Caco-2 (cell line): ENCODE measurements at regions not wholly inside any gene's neighbourhood (a gene's known extent, or its start where the extent isn't known, plus 50 kb on each side); places are given as distances from the start of the nearest gene placed in this dataset.
"Not testable (repeated sequence)": the region's sequence is repeated elsewhere in the genome, so short reads cannot be mapped to it uniquely, and the experiment has no call there.

ENCODE experiments used
- BruUV-seq: library from RNA; stranded (reverse); fragments of 400-500 nt; replicated peaks from 2 replicates; lab custom pipeline; 2021; lab: Mats Ljungman, UMichigan
- CTCF ChIA-PET: fragments of 300-600 bp; sonication (Branson Sonifier 250); formaldehyde crosslinking; loops from one replicate; lab custom pipeline; 2022; ENCODE audit warnings: antibody characterized with exemption; lab: Charles Lee
- POLR2A ChIA-PET: fragments of 300-600 bp; sonication (Branson Sonifier 250); formaldehyde crosslinking; loops from one replicate; lab custom pipeline; 2022; ENCODE audit warnings: antibody characterized with exemption; lab: Charles Lee
- DNase-seq, 2 experiments: peaks; one replicate each; pipeline versions ENCODE4 v3.0.0 to v3.0.0-alpha.2; 2020 to 2022
- H3K27me3 ChIP-seq: replicated peaks from 2 replicates; pipeline ENCODE4 v1.6.0; 2011; ENCODE audit warnings: low read length; ENCODE audit not compliant: control insufficient read depth, insufficient read depth
- H3K36me3 ChIP-seq: 2 replicates; pipeline ENCODE4 v1.5.1; 2011; ENCODE audit warnings: low read length; ENCODE audit not compliant: control insufficient read depth, insufficient read depth
- H3K4me1 ChIP-seq: fragments of 250-450 bp; sonication (Bioruptor Pico); 2 replicates; pipeline ENCODE4 v1.5.1; 2020; ENCODE audit warnings: mild to moderate bottlenecking
- H3K4me3 ChIP-seq: 2 replicates; pipeline ENCODE4 v1.5.1; 2011; ENCODE audit warnings: low read depth, mild to moderate bottlenecking, control low read depth, low read length
- H3K9me3 ChIP-seq: fragments of 250-450 bp; sonication (Bioruptor Pico); 2 replicates; pipeline ENCODE4 v1.5.1; 2020; ENCODE audit warnings: mild to moderate bottlenecking, moderate library complexity
- H3K27ac Mint-ChIP-seq: one replicate; pipeline ENCODE4 v1.8.0; 2022; ENCODE audit warnings: mixed read lengths; ENCODE audit not compliant: unreplicated experiment
- H3K27me3 Mint-ChIP-seq: one replicate; pipeline ENCODE4 v1.8.0; 2022; ENCODE audit warnings: mixed read lengths; ENCODE audit not compliant: insufficient read depth, unreplicated experiment
- H3K36me3 Mint-ChIP-seq: one replicate; pipeline ENCODE4 v1.8.0; 2022; ENCODE audit warnings: mild to moderate bottlenecking, mixed read lengths; ENCODE audit not compliant: insufficient read depth, unreplicated experiment
- H3K4me1 Mint-ChIP-seq: one replicate; pipeline ENCODE4 v1.8.0; 2022; ENCODE audit warnings: low read depth, mixed read lengths; ENCODE audit not compliant: unreplicated experiment
- H3K4me3 Mint-ChIP-seq: one replicate; pipeline ENCODE4 v1.8.0; 2022; ENCODE audit warnings: mild to moderate bottlenecking, moderate library complexity, mixed read lengths; ENCODE audit not compliant: unreplicated experiment
- H3K9me3 Mint-ChIP-seq: one replicate; pipeline ENCODE4 v1.8.0; 2022; ENCODE audit warnings: mixed read lengths; ENCODE audit not compliant: unreplicated experiment
- intact Hi-C: fragments of 100-400 bp; cut with micrococcal nuclease; formaldehyde crosslinking; loops from one replicate; pipeline ENCODE4 v1.10.0; 2022; ENCODE audit not compliant: unreplicated experiment
- TF ChIP-seq, protein P1 (sequence below), 2 experiments: fragments of 200-600 bp in 1 of 2; IDR thresholded peaks; 1 replicate in 1 of 2; 2 replicates in 1 of 2; pipeline versions ENCODE4 v1.5.1 to v1.8.0; 2011 to 2022; ENCODE audit warnings: antibody characterized with exemption in 1 of 2, control low read depth in 1 of 2, inconsistent platforms in 1 of 2, low read depth in 1 of 2, low read length in 1 of 2, mild to moderate bottlenecking in 1 of 2, moderate library complexity in 1 of 2; ENCODE audit not compliant: insufficient read depth in 1 of 2, severe bottlenecking in 1 of 2, unreplicated experiment in 1 of 2

DNA sequence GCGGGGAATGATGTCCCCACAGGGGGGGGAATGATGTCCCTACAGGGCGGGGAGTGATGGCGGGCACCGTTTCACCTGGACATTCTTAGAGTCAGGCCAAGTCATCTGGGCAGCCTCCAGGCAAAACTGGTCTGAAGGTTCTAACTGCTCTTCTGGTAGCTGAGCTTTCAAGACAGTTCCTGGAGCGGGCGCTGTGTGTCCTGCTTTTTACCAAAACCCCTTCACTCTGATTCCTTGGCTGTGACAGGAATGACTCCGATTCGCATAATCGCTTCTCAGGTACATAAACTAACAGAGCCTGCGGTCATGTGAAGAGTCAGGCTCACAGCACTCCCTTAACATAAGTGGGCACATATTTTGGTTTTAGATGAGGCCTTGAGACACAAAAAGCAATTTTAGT is 836.0 kb downstream of the TRIML1 start:
- no peak overlapping the region for H3K4me3 ChIP-seq
- H3K4me1 ChIP-seq, result no peaks in the 10 kb centered on the region
- intact Hi-C loops, result no loop called here
- no TSS peak for BruUV-seq
- H3K4me1 Mint-ChIP-seq, result no peaks in the 10 kb centered on the region
- TF ChIP-seq, protein P1, sequence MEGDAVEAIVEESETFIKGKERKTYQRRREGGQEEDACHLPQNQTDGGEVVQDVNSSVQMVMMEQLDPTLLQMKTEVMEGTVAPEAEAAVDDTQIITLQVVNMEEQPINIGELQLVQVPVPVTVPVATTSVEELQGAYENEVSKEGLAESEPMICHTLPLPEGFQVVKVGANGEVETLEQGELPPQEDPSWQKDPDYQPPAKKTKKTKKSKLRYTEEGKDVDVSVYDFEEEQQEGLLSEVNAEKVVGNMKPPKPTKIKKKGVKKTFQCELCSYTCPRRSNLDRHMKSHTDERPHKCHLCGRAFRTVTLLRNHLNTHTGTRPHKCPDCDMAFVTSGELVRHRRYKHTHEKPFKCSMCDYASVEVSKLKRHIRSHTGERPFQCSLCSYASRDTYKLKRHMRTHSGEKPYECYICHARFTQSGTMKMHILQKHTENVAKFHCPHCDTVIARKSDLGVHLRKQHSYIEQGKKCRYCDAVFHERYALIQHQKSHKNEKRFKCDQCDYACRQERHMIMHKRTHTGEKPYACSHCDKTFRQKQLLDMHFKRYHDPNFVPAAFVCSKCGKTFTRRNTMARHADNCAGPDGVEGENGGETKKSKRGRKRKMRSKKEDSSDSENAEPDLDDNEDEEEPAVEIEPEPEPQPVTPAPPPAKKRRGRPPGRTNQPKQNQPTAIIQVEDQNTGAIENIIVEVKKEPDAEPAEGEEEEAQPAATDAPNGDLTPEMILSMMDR (IDR thresholded peaks at IDR 0.05; ENCODE audit: insufficient read depth in 1 of 2, low read depth in 1 of 2, low read length in 1 of 2, severe bottlenecking in 1 of 2, unreplicated experiment in 1 of 2), result no peak
- H3K27me3 Mint-ChIP-seq, result no peaks in the 10 kb centered on the region
- CTCF ChIA-PET, result no interaction called here
- no peak for DNase-seq
- H3K27me3 ChIP-seq, result no peaks in the 10 kb centered on the region
- POLR2A ChIA-PET, result no interaction called here
- no peak overlapping the region for H3K4me3 Mint-ChIP-seq
- H3K36me3 ChIP-seq, result no peaks in the 10 kb centered on the region
- H3K9me3 Mint-ChIP-seq, result peaks cover 3% of the 10 kb centered on the region
- no peaks in the 10 kb centered on the region for H3K9me3 ChIP-seq
- no peak overlapping the region for H3K27ac Mint-ChIP-seq
- no peaks in the 10 kb centered on the region for H3K36me3 Mint-ChIP-seq

- Histone ChIP-seq H3K27me3 (no peaks in the 10 kb centered on the region), H3K4me1 (no peaks in the 10 kb centered on the region), H3K4me3 (no peak overlapping the region), H3K36me3 (no peaks in the 10 kb centered on the region), H3K9me3 (no peaks in the 10 kb centered on the region)
- H3K4me3 Mint-ChIP-seq, result no peak overlapping the region
- no peaks in the 10 kb centered on the region for H3K27me3 Mint-ChIP-seq
- H3K4me1 Mint-ChIP-seq, result no peaks in the 10 kb centered on the region
- intact Hi-C loops, result no loop called here
- BruUV-seq, result no TSS peak
- no peaks in the 10 kb centered on the region for H3K36me3 Mint-ChIP-seq
- ChIA-PET CTCF (no interaction called here), POLR2A (no interaction called here)
- no peak for DNase-seq
- H3K27ac Mint-ChIP-seq, result no peak overlapping the region
- no peaks in the 10 kb centered on the region for H3K9me3 Mint-ChIP-seq
- TF ChIP-seq, protein P1 (IDR thresholded peaks at IDR 0.05; ENCODE audit: insufficient read depth in 1 of 2, low read depth in 1 of 2, low read length in 1 of 2, severe bottlenecking in 1 of 2, unreplicated experiment in 1 of 2), result no peak
Measured at GRCh38 chr4:188976644-188977115, 837.4 kb downstream of the TRIML1 start.

DNA sequence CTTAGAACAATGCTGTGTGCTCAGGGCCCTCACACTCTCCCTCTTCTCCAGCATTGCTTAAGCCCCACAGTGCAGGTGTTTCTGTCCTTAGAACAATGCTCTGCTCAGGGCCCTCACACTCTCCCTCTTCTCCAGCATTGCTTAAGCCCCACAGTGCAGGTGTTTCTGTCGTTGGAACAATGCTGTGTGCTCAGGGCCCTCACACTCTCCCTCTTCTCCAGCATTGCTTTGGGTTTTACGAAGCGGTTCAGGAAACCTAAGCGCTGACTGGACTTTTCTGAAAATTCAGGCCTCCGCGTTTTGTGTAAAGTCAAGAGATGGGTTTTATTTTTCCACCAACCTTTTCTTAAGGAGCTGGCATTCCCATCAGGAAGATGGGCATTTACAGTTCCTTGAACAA is 838.0 kb downstream of the TRIML1 start:
- H3K4me1 ChIP-seq, result not testable (repeated sequence)

DNA sequence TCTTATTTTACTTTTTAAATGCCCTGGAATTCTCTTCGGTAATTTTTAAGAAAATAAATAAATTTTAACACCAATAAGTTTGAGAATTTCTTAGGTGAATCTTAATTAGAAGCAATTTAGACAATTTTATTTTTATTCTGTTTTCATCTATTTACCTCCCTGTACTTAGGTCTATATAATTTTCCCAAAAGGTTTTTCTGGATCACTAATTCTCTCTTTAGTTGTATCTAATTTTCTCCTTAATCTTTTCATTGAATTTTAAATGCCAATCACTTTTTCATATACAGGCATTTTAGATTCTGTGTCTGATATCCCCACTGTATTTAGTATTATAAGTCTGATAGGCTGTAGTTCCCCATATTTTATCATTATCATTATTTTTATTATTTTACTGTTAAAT is 845.3 kb downstream of the TRIML1 start:
- Mint-ChIP-seq H3K27me3 (no peaks in the 10 kb centered on the region), H3K4me3 (no peak overlapping the region), H3K27ac (no peak overlapping the region), H3K36me3 (no peaks in the 10 kb centered on the region), H3K4me1 (no peaks in the 10 kb centered on the region), H3K9me3 (no peaks in the 10 kb centered on the region)
- intact Hi-C loops, result no loop called here
- TF ChIP-seq, protein P1 (IDR thresholded peaks at IDR 0.05; ENCODE audit: insufficient read depth in 1 of 2, low read depth in 1 of 2, low read length in 1 of 2, severe bottlenecking in 1 of 2, unreplicated experiment in 1 of 2), result no peak
- ChIA-PET CTCF (no interaction called here), POLR2A (no interaction called here)
- Histone ChIP-seq H3K36me3 (no peaks in the 10 kb centered on the region), H3K4me3 (no peak overlapping the region), H3K27me3 (no peaks in the 10 kb centered on the region), H3K9me3 (peaks cover 3% of the 10 kb centered on the region; the same call in 1 of the 2 replicates), H3K4me1 (no peaks in the 10 kb centered on the region)
- no TSS peak for BruUV-seq
- DNase-seq, result no peak

More for the DNA sequence above, 838.0 kb downstream of the TRIML1 start:
- H3K27ac Mint-ChIP-seq, POLR2A ChIA-PET, H3K36me3 ChIP-seq, H3K4me3 Mint-ChIP-seq, H3K27me3 ChIP-seq, H3K4me1 Mint-ChIP-seq, H3K36me3 Mint-ChIP-seq, H3K9me3 ChIP-seq, CTCF ChIA-PET, DNase-seq, H3K4me3 ChIP-seq, H3K27me3 Mint-ChIP-seq, BruUV-seq, H3K9me3 Mint-ChIP-seq, intact Hi-C loops: not testable (repeated sequence)
